ENCODE measurements at regions not wholly inside any gene's neighbourhood (a gene's known extent, or its start where the extent isn't known, plus 50 kb on each side); places are given as distances from the start of the nearest gene placed in this dataset.

GRCh38 chr3:152910211-152910610 lies 75.3 kb downstream of the P2RY1 start:
- TF ChIP-seq, protein P1, sequence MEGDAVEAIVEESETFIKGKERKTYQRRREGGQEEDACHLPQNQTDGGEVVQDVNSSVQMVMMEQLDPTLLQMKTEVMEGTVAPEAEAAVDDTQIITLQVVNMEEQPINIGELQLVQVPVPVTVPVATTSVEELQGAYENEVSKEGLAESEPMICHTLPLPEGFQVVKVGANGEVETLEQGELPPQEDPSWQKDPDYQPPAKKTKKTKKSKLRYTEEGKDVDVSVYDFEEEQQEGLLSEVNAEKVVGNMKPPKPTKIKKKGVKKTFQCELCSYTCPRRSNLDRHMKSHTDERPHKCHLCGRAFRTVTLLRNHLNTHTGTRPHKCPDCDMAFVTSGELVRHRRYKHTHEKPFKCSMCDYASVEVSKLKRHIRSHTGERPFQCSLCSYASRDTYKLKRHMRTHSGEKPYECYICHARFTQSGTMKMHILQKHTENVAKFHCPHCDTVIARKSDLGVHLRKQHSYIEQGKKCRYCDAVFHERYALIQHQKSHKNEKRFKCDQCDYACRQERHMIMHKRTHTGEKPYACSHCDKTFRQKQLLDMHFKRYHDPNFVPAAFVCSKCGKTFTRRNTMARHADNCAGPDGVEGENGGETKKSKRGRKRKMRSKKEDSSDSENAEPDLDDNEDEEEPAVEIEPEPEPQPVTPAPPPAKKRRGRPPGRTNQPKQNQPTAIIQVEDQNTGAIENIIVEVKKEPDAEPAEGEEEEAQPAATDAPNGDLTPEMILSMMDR (IDR thresholded peaks at IDR 0.05), result no peak
- TF ChIP-seq POLR2AphosphoS5 (IDR thresholded peaks at IDR 0.05) (no peak), EP300 (IDR thresholded peaks at IDR 0.05) (no peak), POLR2A (IDR thresholded peaks at IDR 0.05) (no peak)
